NOMO-1 treated with dmso at 0.1 percent for 144 hours (cell line): ENCODE measurements at regions not wholly inside any gene's neighbourhood (a gene's known extent, or its start where the extent isn't known, plus 50 kb on each side); places are given as distances from the start of the nearest gene placed in this dataset.
"Not testable (repeated sequence)": the region's sequence is repeated elsewhere in the genome, so short reads cannot be mapped to it uniquely, and the experiment has no call there.

Experiments used
- DNase-seq: peaks from one replicate; lab custom pipeline; 2025; ENCODE audit not compliant: unreplicated experiment; lab: John Stamatoyannopoulos, UW

DNA sequence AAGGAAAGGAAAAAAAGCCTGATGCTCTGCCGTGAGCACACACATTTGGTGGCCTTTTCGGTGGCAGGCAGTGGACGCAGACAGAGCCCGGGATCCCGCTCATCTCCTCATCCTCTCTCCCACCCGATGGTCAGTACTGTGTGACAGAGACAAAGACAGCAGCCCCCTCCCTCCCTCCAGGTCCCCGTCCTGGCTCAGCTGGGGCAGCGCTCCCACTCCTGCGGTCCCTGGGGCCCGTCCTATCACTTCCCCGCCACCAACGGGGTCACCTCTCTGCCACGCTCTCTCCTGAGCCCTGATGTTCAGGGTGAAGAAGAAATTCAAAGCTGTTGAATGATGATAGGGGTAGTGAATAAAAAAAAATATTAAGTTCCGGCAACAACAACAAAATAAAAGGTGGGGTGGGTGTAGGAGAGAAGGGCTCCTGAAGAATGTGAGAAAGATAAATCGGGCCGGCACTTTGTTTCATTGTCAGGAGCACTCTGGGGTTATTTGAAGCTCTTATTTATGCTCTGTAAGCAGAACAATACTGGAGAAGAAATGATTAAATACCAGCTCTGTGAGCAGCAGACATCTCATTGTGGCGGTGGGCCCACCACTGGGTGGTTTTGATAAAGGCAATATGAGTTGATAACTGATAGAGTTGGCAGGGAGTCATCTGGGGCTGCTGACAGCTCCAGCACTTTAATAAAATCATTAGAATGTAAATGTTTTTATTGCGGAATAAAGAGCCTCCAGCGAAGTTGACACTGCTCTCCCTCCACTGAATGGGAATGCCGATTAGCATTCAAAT lies 417.7 kb downstream of the IRX1 start:
- DNase-seq, result no peak

DNA sequence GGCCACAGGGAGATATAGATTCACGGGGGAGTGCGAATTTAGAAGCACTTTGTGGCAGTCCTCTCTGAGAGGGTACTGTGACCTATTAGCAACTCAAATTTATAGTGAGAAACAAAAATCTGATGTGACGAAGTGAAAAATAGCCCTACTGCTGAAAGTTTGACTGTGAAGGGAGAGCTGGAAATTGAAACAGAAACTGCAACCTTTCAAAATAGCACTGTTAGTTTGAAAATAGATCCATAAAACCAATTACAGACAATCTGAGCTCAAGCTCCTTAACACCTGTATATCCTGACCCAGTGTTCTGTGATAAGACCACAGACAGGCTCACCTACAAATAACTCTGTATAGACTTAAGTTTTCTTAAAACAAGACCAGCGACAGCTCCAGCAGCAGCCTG lies 420.1 kb downstream of the IRX1 start:
- DNase-seq, result no peak

DNA sequence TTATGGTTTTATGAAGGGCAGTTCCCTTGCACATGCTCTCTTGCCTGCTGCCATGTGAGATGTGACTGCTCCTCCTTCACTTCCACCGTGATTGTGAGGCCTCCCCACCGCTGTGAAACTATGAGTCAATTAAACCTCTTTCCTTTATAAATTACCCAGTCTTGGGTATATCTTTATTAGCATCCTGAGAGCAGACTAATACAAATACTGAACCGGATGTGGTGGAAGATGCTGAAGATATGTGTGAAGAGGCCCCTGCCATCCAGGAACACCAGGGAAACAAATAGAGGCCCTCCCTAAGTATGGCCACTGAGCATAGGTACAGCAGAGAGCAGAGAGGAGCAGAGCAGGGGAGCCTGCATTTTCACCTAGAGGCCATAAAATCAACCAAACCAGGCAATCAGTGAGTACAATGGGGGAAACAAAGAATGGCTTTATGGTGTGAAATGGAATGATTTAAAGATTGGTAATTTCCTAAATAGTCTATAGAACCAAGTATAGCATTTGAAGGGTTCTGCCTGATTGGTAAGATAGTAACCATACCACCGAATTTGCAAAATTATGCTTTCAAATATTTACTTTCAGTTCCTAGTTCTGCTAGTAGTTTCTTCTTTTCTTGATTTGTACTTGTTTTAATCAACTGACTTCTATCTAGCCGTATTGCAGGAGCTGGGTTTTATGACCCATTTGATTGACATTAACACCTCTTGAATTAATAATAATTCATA lies 421.6 kb downstream of the IRX1 start:
- no peak for DNase-seq

DNA sequence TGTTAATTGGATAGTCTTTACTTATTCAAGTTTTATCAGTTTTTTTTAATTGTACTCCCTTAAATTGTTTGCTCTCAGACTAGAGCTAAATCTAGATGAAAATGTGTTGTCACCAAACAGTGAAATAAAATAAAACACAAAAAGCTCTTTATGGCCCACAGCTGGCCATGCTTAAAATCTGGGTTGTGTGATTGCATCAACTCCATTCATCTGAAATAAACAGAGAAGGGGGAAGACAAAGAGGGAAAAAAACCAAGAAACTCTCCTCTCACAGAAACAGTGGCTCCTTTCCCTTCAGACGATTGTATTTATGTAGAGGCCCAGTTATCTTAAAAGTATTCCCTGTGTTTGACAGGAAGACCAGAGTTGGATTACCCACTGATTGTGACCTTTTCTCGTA lies 422.4 kb downstream of the IRX1 start:
- no peak for DNase-seq

DNA sequence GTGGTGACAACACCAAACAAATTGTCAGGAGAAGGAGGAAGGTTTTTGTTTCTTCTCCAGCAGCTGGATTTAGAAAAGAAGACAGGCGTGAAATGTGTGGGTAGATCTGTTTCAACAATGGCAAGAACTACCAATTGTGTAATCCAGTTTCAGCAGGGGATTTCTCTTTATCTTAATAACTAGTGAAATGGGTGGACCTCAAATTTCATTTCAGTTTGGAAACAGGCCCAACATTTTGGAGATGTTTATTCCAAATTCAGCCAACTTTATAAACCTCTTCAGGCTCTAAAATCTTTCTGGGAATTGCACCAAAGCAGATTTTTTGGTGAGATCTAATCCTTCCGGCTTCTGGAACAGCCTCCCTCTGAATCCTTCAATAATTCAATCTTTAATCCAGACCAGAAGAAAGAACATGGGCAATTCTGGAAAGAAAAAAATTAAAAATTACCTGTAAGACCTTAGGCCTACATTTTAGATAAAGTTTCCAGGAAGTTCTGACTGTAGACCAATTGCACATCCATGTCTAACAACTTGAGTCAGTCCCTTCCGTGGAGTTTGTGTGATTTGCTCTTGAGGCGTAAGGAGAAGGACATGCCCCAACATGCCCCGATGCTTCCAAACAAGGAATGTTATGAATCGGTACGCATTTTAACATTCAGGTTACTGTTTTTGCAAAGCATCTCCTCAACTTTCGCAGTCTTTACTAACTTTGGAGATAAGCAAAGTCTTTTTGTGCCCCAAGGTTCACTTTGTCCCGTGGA lies 423.6 kb downstream of the IRX1 start:
- no peak for DNase-seq

DNA sequence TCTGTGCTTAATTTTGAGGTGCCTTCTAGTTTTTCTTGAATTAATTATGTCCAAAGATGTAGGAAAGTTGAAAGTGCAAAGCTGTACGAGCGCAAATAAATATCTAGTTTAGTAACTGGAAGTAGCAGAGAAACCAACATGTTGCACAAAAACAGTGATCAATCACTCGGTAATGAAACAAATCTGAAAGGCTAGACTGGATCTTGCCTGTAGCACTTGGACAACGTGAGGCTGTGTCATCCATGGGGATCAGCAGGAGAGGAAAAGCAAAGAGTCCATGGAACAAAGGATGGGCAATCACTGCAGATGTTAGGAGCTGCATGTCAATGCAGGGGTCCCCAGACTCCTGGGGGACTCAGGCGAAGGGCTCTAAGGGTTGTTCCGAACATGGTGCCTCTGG lies 424.2 kb downstream of the IRX1 start:
- DNase-seq, result no peak

DNA sequence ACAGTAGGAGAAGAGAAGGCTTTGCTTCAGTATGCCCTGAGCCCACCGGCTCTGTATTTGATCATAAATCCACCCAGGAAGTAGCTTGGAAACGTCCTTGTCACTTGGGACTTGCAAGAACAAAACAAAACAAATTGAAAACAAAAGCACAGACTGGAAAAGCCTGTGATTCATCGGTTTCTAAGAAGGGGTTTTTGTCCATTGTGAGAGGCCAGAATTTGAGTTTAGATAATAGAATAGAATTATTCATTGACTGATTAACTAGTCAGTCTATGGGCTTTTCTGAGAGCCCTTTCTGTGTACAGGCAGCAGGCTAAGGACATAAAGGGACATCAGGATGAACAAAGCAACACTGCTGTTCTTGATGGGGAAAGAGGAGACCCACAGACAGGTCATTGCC lies 424.8 kb downstream of the IRX1 start:
- no peak for DNase-seq

DNA sequence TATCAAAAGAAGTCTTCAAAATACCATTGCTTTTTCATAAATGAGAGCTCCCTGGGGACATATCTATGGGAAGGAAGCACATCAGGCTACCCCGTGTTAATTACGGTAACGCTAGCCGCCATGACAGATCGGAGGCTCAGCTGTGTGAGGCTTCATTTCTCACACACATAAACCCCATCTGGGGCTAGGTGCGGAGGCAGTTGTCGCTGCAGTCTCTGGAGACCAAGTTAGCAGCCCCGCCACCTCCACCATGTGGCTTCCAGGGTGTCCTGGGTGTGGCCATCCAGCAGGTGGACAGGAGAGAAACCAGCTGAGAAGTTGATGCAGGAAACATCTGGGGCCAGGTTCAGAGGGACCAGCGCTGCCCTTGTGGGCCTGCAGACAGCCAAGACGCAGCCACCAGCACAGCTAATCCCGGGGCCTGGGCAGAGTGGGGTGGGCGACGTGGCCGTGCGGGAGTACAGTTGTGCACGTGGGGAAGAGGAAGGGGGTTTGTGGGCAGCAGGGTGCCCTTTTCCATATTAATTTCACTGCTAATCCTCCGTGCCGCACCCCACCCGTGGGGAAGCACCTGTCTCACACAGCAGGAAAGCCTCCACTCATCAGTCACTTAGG lies 426.5 kb downstream of the IRX1 start:
- no peak for DNase-seq

DNA sequence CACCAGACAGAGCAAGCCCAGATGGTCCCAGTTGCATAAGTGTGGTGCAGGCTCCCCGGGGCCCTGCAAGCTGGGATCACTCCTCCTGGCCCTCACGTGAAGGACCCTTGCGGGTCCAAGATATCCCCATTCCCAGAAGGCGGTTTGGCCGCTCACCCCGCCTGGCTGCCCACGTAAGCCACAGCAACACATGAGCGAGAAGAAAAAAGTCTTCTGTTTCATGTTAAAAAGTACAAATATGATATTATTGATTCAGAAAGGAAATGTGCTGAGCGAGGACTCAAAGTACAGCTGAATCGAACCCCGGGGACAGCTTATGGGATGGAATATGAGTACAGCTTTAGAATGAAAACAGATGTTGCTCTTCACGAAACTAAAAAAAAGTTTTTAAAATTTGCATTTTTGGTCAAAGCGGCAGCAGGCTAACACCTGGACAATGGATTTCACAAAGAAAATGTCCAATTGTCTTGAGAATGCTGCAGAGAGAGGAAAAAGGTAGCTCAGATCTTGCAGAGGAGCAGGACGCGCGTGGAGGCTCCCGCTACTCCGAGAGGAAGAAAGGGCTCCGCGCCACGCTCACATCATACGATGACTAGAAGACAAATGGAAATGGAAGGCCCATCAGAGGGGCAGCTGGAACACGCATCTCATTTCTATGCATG lies 427.6 kb downstream of the IRX1 start:
- DNase-seq, result no peak

DNA sequence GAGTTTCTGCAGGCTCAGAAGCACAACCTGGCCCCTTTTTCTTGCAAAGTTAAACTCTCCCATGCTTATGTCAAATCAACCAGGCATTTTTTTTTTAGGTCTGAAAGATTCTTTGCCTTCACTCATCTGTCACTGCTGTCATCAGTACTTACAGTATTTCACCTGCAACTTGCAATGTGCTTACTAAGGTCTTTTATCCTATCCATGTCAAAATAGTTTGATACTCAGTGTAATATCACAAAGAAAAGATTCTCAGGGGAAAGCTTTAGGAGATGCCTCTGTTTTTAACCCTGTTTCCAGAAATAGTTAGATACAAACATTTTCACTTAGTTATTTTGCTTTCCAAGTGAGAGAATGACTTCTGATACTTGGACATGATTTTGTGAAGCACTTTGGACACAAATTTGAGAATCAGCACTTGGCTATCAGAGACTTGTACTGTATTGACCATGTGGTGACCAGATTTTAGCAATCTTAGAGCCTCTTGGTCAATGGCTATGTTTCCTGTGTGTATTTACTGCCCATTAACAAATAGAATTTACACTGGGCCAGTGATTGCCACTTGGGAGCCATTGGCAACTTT lies 428.2 kb downstream of the IRX1 start:
- DNase-seq, result no peak

DNA sequence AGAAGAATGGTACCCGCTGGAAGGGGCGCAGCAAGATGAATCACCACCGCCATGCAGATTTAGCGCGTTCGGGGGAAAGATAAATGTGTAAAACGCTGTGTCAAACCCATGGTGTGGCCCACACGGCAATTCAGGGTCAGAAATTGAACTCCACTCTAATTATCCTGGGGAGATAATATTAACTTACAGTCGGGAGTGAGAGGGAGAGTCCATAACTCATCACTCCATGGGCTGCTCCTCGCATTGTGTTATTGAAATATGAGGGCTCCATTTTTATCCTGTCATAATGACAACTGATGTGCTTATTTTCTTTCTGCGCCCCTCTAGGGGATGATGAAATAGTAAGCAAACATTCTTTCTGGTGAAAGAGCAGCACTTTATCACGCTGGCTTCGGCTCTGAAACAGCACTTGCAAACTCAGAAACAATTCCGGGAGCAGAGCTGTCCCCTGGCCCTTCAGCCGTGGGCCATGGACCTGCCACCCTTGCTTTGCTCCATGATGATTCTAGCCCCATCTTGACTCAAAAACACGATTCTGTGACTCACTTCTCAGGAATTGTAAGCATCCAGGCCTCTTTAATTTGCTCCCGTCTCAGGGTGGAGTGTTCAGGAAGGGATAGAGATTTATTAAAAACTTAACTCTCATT lies 431.6 kb downstream of the IRX1 start:
- no peak for DNase-seq

DNA sequence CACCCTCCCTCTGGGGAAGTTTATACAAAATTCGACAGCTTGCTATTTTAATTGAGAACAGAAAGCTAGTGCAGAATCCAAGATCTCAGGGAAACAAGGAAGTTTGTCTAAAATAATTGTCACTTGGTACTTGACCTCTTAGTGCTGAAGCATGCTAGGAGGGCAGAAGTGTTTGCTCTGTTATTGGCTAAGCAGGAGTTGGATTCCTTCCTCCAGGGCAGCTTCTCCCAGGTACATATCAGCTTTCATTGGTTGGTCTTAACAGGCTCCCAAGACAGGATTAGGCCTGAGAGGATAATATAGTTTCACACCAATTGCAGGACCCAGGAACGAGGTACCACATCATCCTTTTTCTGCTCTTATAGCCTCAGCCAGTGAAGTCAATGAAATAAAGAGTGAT lies 432.8 kb downstream of the IRX1 start:
- no peak for DNase-seq

DNA sequence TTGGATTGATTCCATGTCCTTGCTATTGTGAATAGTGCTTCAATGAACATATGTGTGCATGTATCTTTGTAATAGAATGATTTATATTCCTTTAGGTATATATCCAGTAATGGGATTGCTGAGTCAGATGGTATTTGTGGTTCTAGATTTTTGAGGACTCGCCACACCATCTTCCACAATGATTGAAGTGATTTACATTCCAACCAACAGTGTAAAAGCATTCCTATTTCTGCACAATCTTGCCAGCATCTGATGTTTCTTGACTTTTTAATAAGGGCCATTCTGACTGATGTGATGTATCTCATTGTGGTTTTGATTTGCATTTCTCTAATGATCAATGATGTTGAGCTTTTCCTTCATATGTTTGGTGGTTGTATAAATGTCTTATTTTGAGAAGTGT lies 437.9 kb downstream of the IRX1 start:
- not testable (repeated sequence) for DNase-seq

DNA sequence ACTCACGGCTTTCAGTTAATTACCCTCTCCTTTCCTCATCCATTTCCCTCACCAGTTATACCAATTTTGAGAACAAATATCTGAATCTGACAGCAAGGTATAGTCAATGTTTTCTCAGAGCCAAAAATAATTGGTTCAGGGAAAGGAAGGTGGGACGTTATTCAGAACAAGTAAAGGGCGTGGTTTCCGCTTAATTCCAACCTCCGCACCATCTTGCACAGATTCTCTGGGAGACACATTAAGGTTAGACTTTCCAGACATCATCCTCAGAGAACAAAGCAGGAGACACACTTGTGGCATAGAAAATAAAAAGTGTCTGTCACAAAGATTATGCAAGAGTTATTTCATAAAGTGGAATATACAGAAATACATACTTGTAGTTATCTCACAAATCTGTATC lies 441.2 kb downstream of the IRX1 start:
- no peak for DNase-seq

DNA sequence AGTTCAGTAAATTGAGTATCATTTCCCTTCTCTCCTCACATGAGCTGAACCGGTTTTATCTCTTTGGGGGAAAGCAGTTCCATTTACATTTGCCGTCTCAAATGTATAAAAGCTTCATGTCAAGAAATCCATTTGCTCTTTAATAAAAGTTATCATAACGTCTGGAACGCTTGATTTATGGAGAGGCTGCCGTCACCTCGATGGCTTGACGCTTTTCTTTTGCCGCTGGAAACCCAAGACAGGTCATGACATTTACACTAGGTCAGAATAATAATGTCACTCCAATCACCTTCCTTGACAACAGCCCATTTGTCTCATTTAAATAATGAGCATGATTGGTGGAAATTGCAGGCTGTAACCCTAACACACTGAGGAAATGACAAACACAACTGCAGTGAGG lies 443.4 kb downstream of the IRX1 start:
- no peak for DNase-seq

DNA sequence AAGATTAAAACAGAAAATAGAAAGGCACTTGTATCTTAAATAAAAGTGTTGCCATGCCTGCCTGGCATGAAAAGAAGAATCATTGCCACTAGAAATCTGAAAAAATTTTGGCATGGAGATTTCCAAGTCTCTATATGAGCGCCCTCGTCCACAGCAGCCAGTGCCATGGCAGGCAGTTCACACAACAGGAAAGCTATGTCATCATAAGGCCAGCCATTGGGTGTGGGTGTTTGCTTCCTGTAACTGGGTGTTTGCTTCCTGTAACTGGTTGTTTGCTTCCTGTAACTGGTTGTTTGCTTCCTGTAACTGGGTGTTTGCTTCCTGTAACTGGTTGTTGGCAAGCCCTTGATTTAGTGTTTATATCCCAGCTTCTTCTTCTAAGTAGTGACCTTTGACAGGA lies 446.7 kb downstream of the IRX1 start:
- no peak for DNase-seq

DNA sequence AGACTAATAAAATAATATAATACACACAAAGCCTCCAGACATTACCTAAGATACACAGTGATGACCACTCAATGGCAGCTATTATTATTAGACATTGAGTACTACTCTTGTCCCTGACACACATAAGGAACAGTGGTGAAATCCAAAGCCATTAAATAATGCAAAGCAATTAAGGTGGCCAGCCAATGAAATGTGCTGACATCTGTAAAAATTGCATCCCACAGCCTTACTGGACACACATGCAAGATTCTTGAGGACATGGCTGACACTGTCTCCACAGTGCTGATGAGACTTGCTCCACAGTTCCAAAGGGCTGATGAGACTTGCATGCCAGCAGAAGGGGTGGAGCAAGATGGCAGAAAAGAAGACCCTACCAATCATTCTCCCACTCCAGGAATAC lies 447.5 kb downstream of the IRX1 start:
- DNase-seq, result no peak

DNA sequence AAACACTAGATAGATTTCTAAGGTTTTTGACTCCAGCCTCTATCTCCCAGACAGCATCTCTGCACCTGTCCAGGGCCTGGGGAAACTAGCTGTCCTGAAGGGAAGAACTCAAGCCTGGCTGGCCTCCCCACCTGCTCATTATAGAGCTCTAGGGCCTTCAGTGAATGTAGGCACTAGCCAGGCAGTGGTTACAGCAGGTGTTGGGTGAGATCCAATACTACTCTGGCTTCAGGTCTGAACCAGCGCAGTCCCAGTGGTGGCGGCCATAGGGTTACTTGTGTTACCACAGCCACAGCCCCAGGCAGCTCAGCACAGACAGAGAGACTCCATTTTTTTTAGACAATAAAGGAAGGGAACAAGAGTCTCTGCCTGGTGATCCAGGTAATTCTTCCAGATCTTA lies 449.2 kb downstream of the IRX1 start:
- DNase-seq, result no peak

DNA sequence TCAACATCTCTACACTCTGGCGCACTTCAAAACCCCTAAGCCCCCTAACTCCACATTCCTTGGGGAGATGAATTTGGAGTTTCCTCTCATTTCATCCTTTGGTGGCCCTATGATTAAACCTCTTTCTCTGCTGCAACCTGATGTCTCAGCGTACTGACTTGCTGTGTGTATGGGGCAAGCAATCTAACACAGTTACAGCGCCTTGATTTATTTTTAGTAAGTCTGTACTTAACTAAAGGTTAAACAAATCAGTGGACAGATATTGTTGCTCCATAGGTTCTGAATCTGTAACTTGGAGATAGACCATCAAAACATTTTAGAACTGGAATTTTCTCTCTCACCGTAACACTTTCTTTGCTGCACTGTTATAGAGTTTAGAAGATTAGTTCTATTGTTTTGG lies 452.8 kb downstream of the IRX1 start:
- no peak for DNase-seq

DNA sequence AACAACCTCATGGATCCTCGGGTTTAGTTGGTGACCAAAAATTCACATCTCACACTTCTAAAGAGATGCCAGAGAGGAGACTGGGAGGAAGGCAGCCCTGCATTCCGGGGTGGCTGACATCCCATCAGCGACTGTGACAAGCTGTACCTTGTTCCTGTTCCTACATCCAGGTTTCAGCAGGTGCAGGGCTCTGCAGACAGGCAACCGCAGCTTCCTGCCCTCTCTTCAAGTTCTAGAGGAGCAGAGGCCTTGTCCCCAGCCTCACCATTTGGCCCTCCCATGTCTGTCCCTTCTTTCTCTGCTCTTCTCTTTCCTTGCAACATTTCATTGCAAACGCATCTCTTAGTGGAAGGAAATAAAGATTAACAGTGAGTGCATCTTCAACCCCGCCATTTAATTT lies 454.6 kb downstream of the IRX1 start:
- no peak for DNase-seq
